RWPE1 (cell line): ENCODE measurements at regions not wholly inside any gene's neighbourhood (a gene's known extent, or its start where the extent isn't known, plus 50 kb on each side); places are given as distances from the start of the nearest gene placed in this dataset.

Experiments used
- CTCF ChIA-PET: fragments of 350-600 bp; sonication (Branson Sonifier 250); formaldehyde crosslinking; extraction: SDS; loops from one replicate; lab custom pipeline; 2021; lab: Yijun Ruan, JAX
- POLR2A ChIA-PET: fragments of 400-600 bp; formaldehyde crosslinking; extraction: SDS; loops from one replicate; lab custom pipeline; 2020; ENCODE audit warnings: antibody characterized with exemption; ENCODE audit not compliant: low non-redundant PET; lab: Yijun Ruan, JAX
- DNase-seq: peaks from one replicate; pipeline ENCODE4 v3.0.0; 2012; ENCODE audit warnings: low spot score
- H3K27ac ChIP-seq: fragments of 450-650 bp; 2 replicates; pipeline ENCODE4 v1.5.1; 2017
- CTCF ChIP-seq: fragments of 450-650 bp; conservative IDR thresholded peaks from 2 replicates; pipeline ENCODE4 v1.5.1; 2017; ENCODE audit warnings: low read depth, mild to moderate bottlenecking

- no peak for DNase-seq
- no peak for TF ChIP-seq CTCF
- POLR2A ChIA-PET, result no interaction called here
- CTCF ChIA-PET, result no interaction called here
- no peak overlapping the region for H3K27ac ChIP-seq
Observed at GRCh38 chr6:97468981-97469380, 186.0 kb upstream of the MMS22L start.

GRCh38 chr6:97469451-97469850, 186.4 kb upstream of the MMS22L start:
- H3K27ac ChIP-seq, result no peak overlapping the region
- ChIA-PET CTCF (interaction anchor here (0.7 kb wide), 1 partner anchor 387 kb away, joined by 4 read pairs; no protein-coding TSS in a partner anchor), POLR2A (no interaction called here)
- no peak for TF ChIP-seq CTCF
- DNase-seq, result no peak

GRCh38 chr6:97470322-97470721, 187.3 kb upstream of the MMS22L start:
- POLR2A ChIA-PET, result no interaction called here
- DNase-seq, result no peak
- H3K27ac ChIP-seq, result no peak overlapping the region
- TF ChIP-seq CTCF, result no peak
- CTCF ChIA-PET, result interaction anchor here (0.7 kb wide), 1 partner anchor 386 kb away, joined by 4 read pairs; no protein-coding TSS in a partner anchor

GRCh38 chr6:97473979-97474378, 191.0 kb upstream of the MMS22L start:
- no peak overlapping the region for H3K27ac ChIP-seq
- no peak for TF ChIP-seq CTCF
- CTCF ChIA-PET, result no interaction called here
- POLR2A ChIA-PET, result no interaction called here
- DNase-seq, result no peak

- POLR2A ChIA-PET, result no interaction called here
- DNase-seq, result peak; percentile 19
- CTCF ChIA-PET, result interaction anchor here (0.5 to 1.5 kb wide), 8 partner anchors 10 to 1345 kb away, joined by 3 to 6 read pairs (median 4); no protein-coding TSS in a partner anchor
- TF ChIP-seq CTCF, result peak; percentile 87
- no peak overlapping the region for H3K27ac ChIP-seq
Observed at GRCh38 chr6:97497713-97498331, 214.8 kb upstream of the MMS22L start.

- no peak for TF ChIP-seq CTCF
- ChIA-PET CTCF (interaction anchor here (0.6 kb wide), 1 partner anchor 323 kb away, joined by 3 read pairs; no protein-coding TSS in a partner anchor), POLR2A (no interaction called here)
- no peak overlapping the region for H3K27ac ChIP-seq
- no peak for DNase-seq
Observed at GRCh38 chr6:97501853-97502252, 218.8 kb upstream of the MMS22L start.
